BE2C (cell line): ENCODE measurements at regions not wholly inside any gene's neighbourhood (a gene's known extent, or its start where the extent isn't known, plus 50 kb on each side); places are given as distances from the start of the nearest gene placed in this dataset.
"Not testable (repeated sequence)": the region's sequence is repeated elsewhere in the genome, so short reads cannot be mapped to it uniquely, and the experiment has no call there.

ENCODE experiments used
- DNase-seq: peaks from one replicate; pipeline ENCODE4 v3.0.0-alpha.2; 2020
- H3K27me3 ChIP-seq: fragments of 250-450 bp; sonication (Bioruptor Pico); 2 replicates; pipeline ENCODE4 v1.5.1; 2020; ENCODE audit warnings: mild to moderate bottlenecking
- H3K36me3 ChIP-seq: fragments of 250-450 bp; sonication (Bioruptor Pico); 2 replicates; pipeline ENCODE4 v1.5.1; 2020; ENCODE audit warnings: mild to moderate bottlenecking
- H3K4me1 ChIP-seq: fragments of 250-450 bp; sonication (Bioruptor Pico); 2 replicates; pipeline ENCODE4 v1.5.1; 2020
- H3K4me3 ChIP-seq: 2 replicates; pipeline ENCODE4 v1.5.1; 2011; ENCODE audit warnings: low read depth, low read length
- H3K9me3 ChIP-seq: fragments of 250-450 bp; sonication (Bioruptor Pico); 2 replicates; pipeline ENCODE4 v1.5.1; 2020
- CTCF ChIP-seq: IDR thresholded peaks from 2 replicates; pipeline ENCODE4 v1.5.1; 2012; ENCODE audit warnings: mild to moderate bottlenecking, low read depth, low read length

GRCh38 chr4:117898496-117898895, 135.8 kb upstream of the NDST3 start:
- H3K36me3 ChIP-seq, result no peaks in the 10 kb centered on the region
- DNase-seq, result no peak
- TF ChIP-seq CTCF, result no peak
- H3K4me3 ChIP-seq, result no peak overlapping the region
- H3K4me1 ChIP-seq, result no peaks in the 10 kb centered on the region
- H3K9me3 ChIP-seq, result no peaks in the 10 kb centered on the region
- no peaks in the 10 kb centered on the region for H3K27me3 ChIP-seq

- no peaks in the 10 kb centered on the region for H3K36me3 ChIP-seq
- H3K4me3 ChIP-seq, result no peak overlapping the region
- H3K27me3 ChIP-seq, result no peaks in the 10 kb centered on the region
- H3K4me1 ChIP-seq, result no peaks in the 10 kb centered on the region
- DNase-seq, result no peak
- H3K9me3 ChIP-seq, result no peaks in the 10 kb centered on the region
- TF ChIP-seq CTCF, result no peak
Observed at GRCh38 chr4:117900832-117901231, 133.5 kb upstream of the NDST3 start.

- no peak for TF ChIP-seq CTCF
- Histone ChIP-seq H3K9me3 (no peaks in the 10 kb centered on the region), H3K27me3 (no peaks in the 10 kb centered on the region), H3K36me3 (no peaks in the 10 kb centered on the region), H3K4me1 (no peaks in the 10 kb centered on the region), H3K4me3 (no peak overlapping the region)
- no peak for DNase-seq
Observed at GRCh38 chr4:117907646-117908045, 126.6 kb upstream of the NDST3 start.

- H3K9me3 ChIP-seq, result no peaks in the 10 kb centered on the region
Observed at GRCh38 chr4:117908306-117909207, 125.7 kb upstream of the NDST3 start.

GRCh38 chr4:117916728-117917127, 117.6 kb upstream of the NDST3 start:
- no peak for DNase-seq
- no peaks in the 10 kb centered on the region for H3K27me3 ChIP-seq
- no peak overlapping the region for H3K4me3 ChIP-seq
- H3K9me3 ChIP-seq, result no peaks in the 10 kb centered on the region
- no peak for TF ChIP-seq CTCF
- no peaks in the 10 kb centered on the region for H3K36me3 ChIP-seq
- no peaks in the 10 kb centered on the region for H3K4me1 ChIP-seq

More at GRCh38 chr4:117908306-117909207, 125.7 kb upstream of the NDST3 start:
- H3K4me3 ChIP-seq, result no peak overlapping the region
- no peaks in the 10 kb centered on the region for H3K4me1 ChIP-seq
- no peaks in the 10 kb centered on the region for H3K36me3 ChIP-seq
- no peak for TF ChIP-seq CTCF
- no peak for DNase-seq
- H3K27me3 ChIP-seq, result no peaks in the 10 kb centered on the region

GRCh38 chr4:117922311-117922710, 112.0 kb upstream of the NDST3 start:
- H3K4me3 ChIP-seq, DNase-seq, H3K4me1 ChIP-seq, H3K27me3 ChIP-seq, H3K9me3 ChIP-seq, H3K36me3 ChIP-seq: not testable (repeated sequence)

- H3K36me3 ChIP-seq, H3K9me3 ChIP-seq, H3K4me1 ChIP-seq, H3K27me3 ChIP-seq, DNase-seq, H3K4me3 ChIP-seq: not testable (repeated sequence)
Observed at GRCh38 chr4:117927823-117928222, 106.5 kb upstream of the NDST3 start.
